Right lobe of liver (tissue), 4 donors: ENCODE measurements at regions not wholly inside any gene's neighbourhood (a gene's known extent, or its start where the extent isn't known, plus 50 kb on each side); places are given as distances from the start of the nearest gene placed in this dataset.

Experiments
- CTCF ChIP-seq, 4 donors: fragments of 200-600 bp in 3 of 4; fragments of 450-650 bp in 1 of 4; IDR thresholded peaks; one replicate each; pipeline versions ENCODE4 v1.5.1 to v1.8.0; 2016 to 2022; ENCODE audit warnings: antibody characterized with exemption in 4 of 4, mild to moderate bottlenecking in 2 of 4
- POLR2A ChIP-seq: fragments of 450-650 bp; IDR thresholded peaks from one replicate; pipeline ENCODE4 v1.6.1; 2017; ENCODE audit warnings: antibody characterized with exemption, mild to moderate bottlenecking
- donor health status: DM: no; HTN: no; CAD: no.
- donor health status: DM: no; HTN: no; CAD: no.
- donor health status: DM: no; HTN: yes; CAD: no.

DNA sequence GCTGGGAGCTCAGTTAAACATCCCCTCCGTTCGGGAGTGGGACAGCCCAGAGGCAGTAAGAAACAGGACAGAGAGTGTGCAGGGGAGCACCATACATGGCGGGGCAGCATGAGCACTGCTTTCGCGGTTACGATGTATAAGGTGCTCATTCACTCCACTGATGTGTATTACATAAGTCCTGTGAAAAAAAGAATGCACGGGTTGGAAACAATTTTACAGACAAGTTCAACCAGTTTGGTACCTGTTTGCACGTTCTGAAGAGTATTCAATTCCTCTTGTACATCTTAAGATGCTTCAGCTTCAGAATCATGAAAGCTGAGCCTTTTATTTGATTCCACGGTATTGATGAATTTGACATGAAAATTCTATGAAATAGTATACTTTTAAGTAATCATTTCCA lies 97.8 kb upstream of the NETO1 start:
- no peak for TF ChIP-seq CTCF (IDR thresholded peaks at IDR 0.05)
- no peak for TF ChIP-seq POLR2A
